ACHN (cell line): ENCODE measurements at regions not wholly inside any gene's neighbourhood (a gene's known extent, or its start where the extent isn't known, plus 50 kb on each side); places are given as distances from the start of the nearest gene placed in this dataset.
"Not testable (repeated sequence)": the region's sequence is repeated elsewhere in the genome, so short reads cannot be mapped to it uniquely, and the experiment has no call there.

ENCODE experiments used
- DNase-seq: peaks from one replicate; pipeline ENCODE4 v3.0.0-alpha.2; 2015
- in situ Hi-C: cut with HindIII; loops from 2 replicates; pipeline ENCODE4 v1.10.0; 2017; ENCODE audit warnings: low sequenced_read_pairs, low pct_ligation_motif_present, low pct_unique_long_range_greater_than_20kb

DNA sequence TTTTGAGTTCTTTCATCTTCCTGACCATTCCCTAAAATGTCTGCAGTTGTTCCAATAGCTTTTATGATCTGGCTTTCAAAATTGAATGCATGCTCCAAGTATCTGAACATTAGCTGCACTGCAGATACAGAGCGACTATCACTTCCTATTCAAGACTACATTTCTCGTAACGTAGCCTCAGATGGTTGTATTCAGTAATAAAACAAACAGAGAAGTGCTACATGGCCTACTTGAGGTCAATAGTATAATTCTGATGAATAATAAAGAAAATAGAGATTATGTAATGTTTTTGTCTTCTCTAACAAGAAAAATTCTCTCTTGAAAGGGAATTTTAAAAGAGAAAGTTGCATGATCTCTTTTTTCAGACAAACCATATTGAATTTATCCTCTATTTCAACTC lies 333.9 kb upstream of the IRAK1BP1 start:
- in situ Hi-C loops: no loop called here
- no peak for DNase-seq

- no peak for DNase-seq
- in situ Hi-C loops: no loop called here
Measured at GRCh38 chr6:78533876-78534275, 333.5 kb upstream of the IRAK1BP1 start.

DNA sequence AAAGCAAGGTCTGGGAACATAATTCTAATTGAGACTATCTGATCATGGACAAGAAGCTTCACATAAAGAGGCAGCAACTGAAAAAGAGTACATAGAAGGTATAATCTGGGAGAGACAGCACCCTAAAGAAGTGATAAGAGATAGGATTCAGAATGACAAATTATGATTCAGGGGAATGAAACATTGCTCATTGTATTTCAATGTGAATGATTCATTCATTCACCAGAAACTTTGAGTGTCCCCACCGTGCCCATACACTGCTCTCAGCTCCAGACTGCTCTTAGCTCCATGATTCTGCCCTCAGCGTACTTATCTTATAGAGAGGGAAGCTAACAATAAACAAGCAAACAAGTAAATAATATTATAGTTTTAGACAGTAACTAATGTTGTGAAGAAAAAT lies 329.3 kb upstream of the IRAK1BP1 start:
- in situ Hi-C loops: no loop called here
- DNase-seq: no peak

DNA sequence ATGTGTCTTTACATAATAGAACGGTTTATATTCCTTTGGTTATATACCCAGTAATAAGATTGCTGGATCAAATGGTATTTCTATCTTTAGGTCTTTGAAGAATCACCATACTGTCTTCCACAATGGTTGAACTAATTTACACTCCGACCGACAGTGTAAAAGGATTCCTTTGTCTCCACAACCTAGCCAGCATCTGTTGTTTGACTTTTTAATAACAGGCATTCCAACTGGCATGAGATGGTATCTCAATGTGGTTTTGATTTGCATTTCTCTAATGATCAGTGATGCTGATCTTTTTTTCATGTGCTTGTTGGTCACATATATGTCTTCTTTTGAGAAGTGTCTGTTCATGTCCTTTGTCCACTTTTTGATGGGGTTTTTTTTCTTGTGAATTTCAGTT lies 319.7 kb upstream of the IRAK1BP1 start:
- in situ Hi-C loops: not testable (repeated sequence)

GRCh38 chr6:78551361-78551760 lies 316.0 kb upstream of the IRAK1BP1 start:
- no peak for DNase-seq
- in situ Hi-C loops: no loop called here

More for the DNA sequence above, 319.7 kb upstream of the IRAK1BP1 start:
- not testable (repeated sequence) for DNase-seq

DNA sequence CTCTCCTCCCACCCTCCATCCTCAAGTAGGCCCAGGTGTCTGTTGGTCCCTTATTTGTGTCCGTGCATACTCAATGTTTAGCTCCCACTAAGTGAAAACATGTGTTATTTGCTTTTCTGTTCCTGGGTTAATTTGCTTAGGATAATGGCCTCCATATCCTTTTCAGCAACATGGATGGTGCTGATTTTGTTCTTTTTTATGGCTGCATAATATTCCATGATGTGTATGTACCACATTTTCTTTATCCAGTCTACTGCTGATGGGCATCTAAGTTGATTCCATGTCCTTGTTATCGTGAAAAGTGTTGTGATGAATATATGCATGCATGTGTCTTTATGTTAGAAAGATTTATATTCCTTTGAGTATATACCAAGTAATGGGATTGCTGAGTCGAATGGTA lies 314.9 kb upstream of the IRAK1BP1 start:
- in situ Hi-C loops: no loop called here
- DNase-seq: no peak

GRCh38 chr6:78554341-78554740 lies 313.0 kb upstream of the IRAK1BP1 start:
- DNase-seq: no peak
- in situ Hi-C loops: no loop called here

DNA sequence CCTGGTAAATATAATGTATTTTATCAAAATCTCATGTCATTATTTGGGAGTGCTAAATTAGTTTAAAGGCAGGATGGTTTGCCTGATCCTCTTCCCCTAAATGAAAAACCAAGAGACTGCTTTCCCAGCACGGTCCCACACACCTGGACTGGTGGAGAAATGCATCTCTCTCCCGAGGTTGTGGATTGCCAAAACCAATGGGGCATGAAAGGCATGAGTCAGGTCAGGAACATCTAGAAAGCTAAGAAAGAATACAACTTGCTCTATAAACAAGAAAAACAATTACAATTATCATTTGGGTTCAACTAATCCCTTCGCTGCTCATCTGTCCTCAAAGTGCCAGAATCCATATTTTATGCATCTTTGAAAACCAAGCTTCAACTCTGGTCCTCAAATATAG lies 308.3 kb upstream of the IRAK1BP1 start:
- in situ Hi-C loops: no loop called here
- DNase-seq: no peak

GRCh38 chr6:78561015-78561414 lies 306.3 kb upstream of the IRAK1BP1 start:
- in situ Hi-C loops: no loop called here
- no peak for DNase-seq

DNA sequence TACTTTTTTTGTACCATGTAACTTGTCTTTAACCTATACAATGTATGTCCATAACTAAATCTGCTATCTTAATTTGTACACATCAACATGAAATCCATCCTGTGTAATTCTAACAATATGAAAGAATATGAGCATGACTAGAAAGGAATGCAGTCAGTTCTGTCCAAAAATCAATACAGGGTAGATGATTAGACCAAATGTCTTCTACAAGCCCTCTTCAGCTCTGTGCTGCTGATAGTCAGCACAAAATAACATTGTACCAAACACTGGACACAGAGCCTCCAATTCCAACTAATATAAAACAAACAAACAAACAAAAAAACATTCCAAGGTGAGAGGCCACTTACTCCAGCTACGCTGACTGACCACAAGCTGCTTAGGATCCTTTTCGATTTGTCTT lies 301.4 kb upstream of the IRAK1BP1 start:
- in situ Hi-C loops: no loop called here
- DNase-seq: no peak

DNA sequence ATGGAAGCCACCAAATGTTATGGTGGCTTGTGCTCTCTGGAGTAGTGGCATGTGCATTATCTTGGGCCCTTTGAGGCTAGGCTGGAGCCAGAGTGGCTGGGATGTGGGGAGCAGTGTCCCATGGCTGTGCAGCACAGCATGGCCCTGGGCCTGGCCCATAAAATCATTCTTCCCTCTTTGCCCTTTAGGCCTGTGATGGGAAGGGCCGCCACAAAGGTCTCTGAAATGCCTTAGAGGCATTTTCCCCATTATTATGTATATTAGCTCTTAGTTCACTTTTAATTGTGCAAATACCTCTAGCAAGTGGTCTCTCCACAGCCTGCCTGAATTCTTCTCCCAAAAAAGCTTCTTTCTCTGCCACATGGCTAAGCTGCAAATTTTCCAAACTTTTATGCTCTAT lies 297.3 kb upstream of the IRAK1BP1 start:
- DNase-seq: no peak
- in situ Hi-C loops: no loop called here

- in situ Hi-C loops: no loop called here
Measured at GRCh38 chr6:78577585-78577984, 289.8 kb upstream of the IRAK1BP1 start.

GRCh38 chr6:78578430-78578829 lies 288.9 kb upstream of the IRAK1BP1 start:
- in situ Hi-C loops: no loop called here
- DNase-seq: no peak

More at GRCh38 chr6:78577585-78577984, 289.8 kb upstream of the IRAK1BP1 start:
- no peak for DNase-seq

DNA sequence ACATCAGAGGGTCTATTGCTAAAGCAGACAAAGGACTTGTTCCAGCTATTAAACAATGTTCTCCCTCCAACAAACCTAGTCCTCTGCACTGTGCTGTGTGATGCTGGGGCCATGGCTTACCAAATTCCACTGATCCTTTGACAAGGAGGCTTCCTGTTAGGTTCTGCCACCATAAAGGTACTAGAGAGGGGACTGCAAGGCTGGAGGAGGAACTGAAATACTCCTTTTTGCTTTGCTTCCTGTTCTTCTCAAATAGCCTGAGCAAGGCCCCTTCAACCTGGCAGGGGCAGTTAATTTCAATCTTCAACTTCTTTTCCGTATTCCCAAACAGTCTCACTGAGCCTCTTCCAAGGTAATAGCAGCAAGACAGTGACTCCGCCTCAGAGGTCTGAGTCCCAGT lies 286.4 kb upstream of the IRAK1BP1 start:
- in situ Hi-C loops: no loop called here

GRCh38 chr6:78583079-78583478 lies 284.3 kb upstream of the IRAK1BP1 start:
- DNase-seq: no peak
- in situ Hi-C loops: no loop called here

More for the DNA sequence above, 286.4 kb upstream of the IRAK1BP1 start:
- no peak for DNase-seq

DNA sequence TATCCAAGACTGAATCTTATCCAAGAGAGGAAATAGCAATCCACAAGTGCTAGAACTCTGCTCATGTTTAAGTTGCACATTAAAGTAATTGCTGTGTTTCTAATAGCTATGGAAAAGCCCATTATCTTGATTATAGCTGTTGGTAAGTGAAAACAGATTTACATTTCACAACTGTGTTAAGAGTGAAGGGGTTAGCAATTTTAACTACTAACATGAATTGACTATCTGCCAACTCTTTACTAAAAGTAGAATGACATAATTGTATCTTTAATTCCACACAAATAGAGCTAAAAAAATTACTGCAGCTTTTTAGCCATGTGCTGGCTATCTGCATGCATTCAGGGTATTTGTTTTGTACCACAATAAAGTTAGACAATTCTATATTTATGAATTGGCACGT lies 277.9 kb upstream of the IRAK1BP1 start:
- in situ Hi-C loops: no loop called here
- no peak for DNase-seq

GRCh38 chr6:78593898-78594667 lies 273.3 kb upstream of the IRAK1BP1 start:
- no peak for DNase-seq
- in situ Hi-C loops: no loop called here

DNA sequence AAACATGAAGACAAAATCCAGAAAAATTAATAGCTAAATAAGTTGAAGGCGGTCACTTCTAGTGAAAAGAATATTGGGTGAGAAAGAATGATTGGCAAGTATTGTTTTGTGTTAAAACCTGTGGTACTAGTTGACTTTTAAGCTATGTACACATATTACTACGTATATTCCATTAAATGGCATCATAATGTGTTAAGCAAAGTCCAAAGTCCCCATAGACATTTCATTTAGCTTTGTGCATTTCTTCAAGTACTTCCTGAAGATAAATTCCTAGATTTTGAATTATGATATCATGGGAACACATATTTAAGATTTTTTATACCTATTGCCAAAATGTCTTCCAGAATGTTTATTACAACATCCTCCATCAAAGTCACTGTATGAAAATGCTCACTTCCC lies 272.7 kb upstream of the IRAK1BP1 start:
- in situ Hi-C loops: no loop called here
- no peak for DNase-seq

GRCh38 chr6:78597966-78598365 lies 269.4 kb upstream of the IRAK1BP1 start:
- in situ Hi-C loops: no loop called here

DNA sequence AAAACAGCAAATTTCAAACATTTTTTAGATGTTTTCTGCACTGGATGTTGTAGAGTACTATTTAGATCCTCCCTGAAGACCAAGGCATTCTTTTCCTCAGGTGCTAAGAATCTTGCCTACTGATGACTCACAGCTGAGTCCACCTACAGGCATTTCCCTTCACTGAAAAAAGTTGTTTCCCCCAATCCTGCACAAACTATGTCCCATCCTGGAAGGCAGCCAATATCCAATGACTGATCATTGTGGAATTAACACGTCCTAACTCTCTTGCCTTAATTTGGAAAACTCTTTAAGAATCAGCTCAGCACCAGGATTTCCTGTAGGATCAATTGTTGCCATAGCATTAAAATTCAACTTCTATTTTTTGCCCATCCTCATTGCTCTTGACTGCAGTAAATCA lies 268.4 kb upstream of the IRAK1BP1 start:
- DNase-seq: peak; percentile 82
- in situ Hi-C loops: no loop called here

More at GRCh38 chr6:78597966-78598365, 269.4 kb upstream of the IRAK1BP1 start:
- no peak for DNase-seq
